IMR-90 (cell line): ENCODE measurements at regions not wholly inside any gene's neighbourhood (a gene's known extent, or its start where the extent isn't known, plus 50 kb on each side); places are given as distances from the start of the nearest gene placed in this dataset.

Experiments used
- ATAC-seq: fragments of 200-7000 bp; cut with Tn5 transposase; 2 replicates; pipeline ENCODE4 v1.9.1; 2020; ENCODE audit warnings: low read depth, mild to moderate bottlenecking, moderate library complexity
- BruUV-seq: library from RNA; stranded (reverse); fragments of 400-500 nt; replicated peaks from 2 replicates; lab custom pipeline; 2021; lab: Mats Ljungman, UMichigan
- CTCF ChIA-PET: fragments of 300-600 bp; formaldehyde crosslinking; extraction: SDS; loops from one replicate; lab custom pipeline; 2021; ENCODE audit warnings: antibody characterized with exemption; lab: Yijun Ruan, JAX
- POLR2A ChIA-PET: fragments of 300-600 bp; sonication (Branson Sonifier 250); formaldehyde crosslinking; loops from one replicate; lab custom pipeline; 2022; ENCODE audit warnings: antibody characterized with exemption; ENCODE audit not compliant: unreplicated experiment; lab: Charles Lee
- DNase-seq: peaks from one replicate; pipeline ENCODE4 v3.0.0; 2013
- H2AFZ ChIP-seq: replicated peaks from 2 replicates; pipeline ENCODE3; 2013; ENCODE audit warnings: low read length, mild to moderate bottlenecking; ENCODE audit not compliant: poor library complexity
- H2AK5ac ChIP-seq: 2 replicates; pipeline ENCODE4 v1.6.1; 2013; ENCODE audit warnings: low read depth, low read length, inconsistent platforms
- H2AK9ac ChIP-seq: replicated peaks from 2 replicates; pipeline ENCODE3; 2013; ENCODE audit warnings: mild to moderate bottlenecking, low read depth, low read length, moderate library complexity; ENCODE audit not compliant: poor library complexity
- H2BK120ac ChIP-seq: 2 replicates; pipeline ENCODE4 v1.6.1; 2013; ENCODE audit warnings: low read depth, low read length, inconsistent platforms
- H2BK15ac ChIP-seq: 3 replicates; pipeline ENCODE4 v1.6.1; 2013; ENCODE audit warnings: low read depth, low read length, inconsistent platforms
- H2BK20ac ChIP-seq: 2 replicates; pipeline ENCODE4 v1.6.1; 2013; ENCODE audit warnings: low read depth, mild to moderate bottlenecking, inconsistent platforms, low read length, moderate library complexity
- H2BK5ac ChIP-seq: 2 replicates; pipeline ENCODE4 v1.6.1; 2013; ENCODE audit warnings: mild to moderate bottlenecking, low read depth, low read length, inconsistent platforms; ENCODE audit not compliant: poor library complexity, severe bottlenecking
- H3K14ac ChIP-seq: replicated peaks from 2 replicates; pipeline ENCODE4 v1.6.1; 2013; ENCODE audit warnings: low read depth, low read length, inconsistent platforms
- H3K18ac ChIP-seq: 2 replicates; pipeline ENCODE4 v1.6.1; 2013; ENCODE audit warnings: low read depth, low read length, control low read depth
- H3K23ac ChIP-seq: 2 replicates; pipeline ENCODE4 v1.6.1; 2013; ENCODE audit warnings: low read depth, low read length, inconsistent platforms
- H3K27ac ChIP-seq: 2 replicates; pipeline ENCODE4 v1.5.1; 2013; ENCODE audit warnings: mild to moderate bottlenecking, control low read depth, low read length; ENCODE audit not compliant: insufficient read depth
- H3K27me3 ChIP-seq: 2 replicates; pipeline ENCODE4 v1.6.1; 2013; ENCODE audit warnings: low read length; ENCODE audit not compliant: control insufficient read depth, insufficient read depth
- H3K36me3 ChIP-seq: 2 replicates; pipeline ENCODE4 v1.6.1; 2013; ENCODE audit warnings: low read length, mixed read lengths; ENCODE audit not compliant: control insufficient read depth, insufficient read depth
- H3K4ac ChIP-seq: 2 replicates; pipeline ENCODE4 v1.6.1; 2013; ENCODE audit warnings: low read depth, low read length, inconsistent platforms
- H3K4me1 ChIP-seq: 2 replicates; pipeline ENCODE4 v1.6.1; 2013; ENCODE audit warnings: low read length, mixed read lengths; ENCODE audit not compliant: control insufficient read depth, insufficient read depth
- H3K4me2 ChIP-seq: 2 replicates; pipeline ENCODE4 v1.6.1; 2013; ENCODE audit warnings: low read depth, mild to moderate bottlenecking, control low read depth, low read length, moderate library complexity
- H3K4me3 ChIP-seq: 2 replicates; pipeline ENCODE4 v1.5.1; 2013; ENCODE audit warnings: low read depth, mild to moderate bottlenecking, control low read depth, low read length, moderate library complexity; ENCODE audit not compliant: insufficient read depth
- H3K56ac ChIP-seq: 2 replicates; pipeline ENCODE4 v1.6.1; 2013; ENCODE audit warnings: low read length, inconsistent platforms; ENCODE audit not compliant: insufficient read depth; ENCODE audit errors: extremely low read depth
- H3K79me1 ChIP-seq, 2 experiments: 2 replicates each; pipeline ENCODE4 v1.6.1; 2013; ENCODE audit warnings: low read length in 2 of 2, inconsistent platforms in 1 of 2, low read depth in 1 of 2
- H3K9ac ChIP-seq: 2 replicates; pipeline ENCODE4 v1.6.1; 2013; ENCODE audit warnings: low read depth, low read length, control low read depth
- H3K9me1 ChIP-seq: 2 replicates; pipeline ENCODE4 v1.6.1; 2013; ENCODE audit warnings: low read length, inconsistent platforms; ENCODE audit not compliant: insufficient read depth
- H3K9me3 ChIP-seq: 2 replicates; pipeline ENCODE4 v1.6.1; 2013; ENCODE audit warnings: low read length; ENCODE audit not compliant: control insufficient read depth, insufficient read depth
- H4K20me1 ChIP-seq: 2 replicates; pipeline ENCODE4 v1.6.1; 2013; ENCODE audit warnings: low read length, inconsistent platforms; ENCODE audit not compliant: insufficient read depth
- H4K5ac ChIP-seq: 2 replicates; pipeline ENCODE4 v1.6.1; 2013; ENCODE audit warnings: mild to moderate bottlenecking, low read depth, low read length, control low read depth
- H4K8ac ChIP-seq, 2 experiments: 2 replicates each; pipeline ENCODE4 v1.6.1; 2013; ENCODE audit warnings: low read depth in 2 of 2, low read length in 2 of 2, control low read depth in 1 of 2, inconsistent platforms in 1 of 2
- H4K91ac ChIP-seq: 2 replicates; pipeline ENCODE4 v1.6.1; 2013; ENCODE audit warnings: low read depth, low read length, inconsistent platforms; ENCODE audit not compliant: insufficient read depth
- CEBPB ChIP-seq: IDR thresholded peaks from 2 replicates; pipeline ENCODE4 v1.6.1; 2012; ENCODE audit warnings: low read depth, low read length, improper control_type of control experiment
- FOS ChIP-seq: fragments of 150-350 bp; IDR thresholded peaks from 2 replicates; pipeline ENCODE4 v1.6.1; 2016; ENCODE audit warnings: low read depth, low read length
- MAZ ChIP-seq: IDR thresholded peaks from 2 replicates; pipeline ENCODE4 v1.6.1; 2012; ENCODE audit warnings: low read depth, mild to moderate bottlenecking, low read length, improper control_type of control experiment, moderate library complexity, borderline replicate concordance
- NFE2L2 ChIP-seq: fragments of 150-350 bp; IDR thresholded peaks from 2 replicates; pipeline ENCODE4 v1.6.1; 2016; ENCODE audit warnings: low read depth, mild to moderate bottlenecking, low read length
- WGBS, 2 experiments: methylation state at CpG; one replicate each; pipeline versions ENCODE4 v1.1.5 to v1.1.7; 2013; ENCODE audit warnings: missing lambda C conversion rate in 2 of 2; ENCODE audit not compliant: insufficient read length in 1 of 2; ENCODE audit errors: extremely low coverage in 2 of 2; 5-methylcytosine and 5-hydroxymethylcytosine counted together
- dilution Hi-C: fragments of 300-500 bp; cut with HindIII; formaldehyde crosslinking; loops from one replicate; pipeline ENCODE4 v1.14.3; 2018; ENCODE audit warnings: low sequenced_read_pairs; ENCODE audit not compliant: unreplicated experiment
- in situ Hi-C: fragments of 300-500 bp; cut with MboI; formaldehyde crosslinking; loops from 3 replicates; pipeline ENCODE4 v1.14.3; 2019; ENCODE audit warnings: low sequenced_read_pairs, inconsistent platforms, mixed read lengths
- intact Hi-C: fragments of 100-400 bp; cut with micrococcal nuclease; formaldehyde crosslinking; loops from 2 replicates; pipeline ENCODE4 v1.10.0; 2022
- TF ChIP-seq, protein P1 (sequence below): fragments of 150-350 bp; IDR thresholded peaks from 2 replicates; pipeline ENCODE4 v1.6.1; 2017; ENCODE audit warnings: mild to moderate bottlenecking, antibody characterized with exemption, low read length, low read depth

DNA sequence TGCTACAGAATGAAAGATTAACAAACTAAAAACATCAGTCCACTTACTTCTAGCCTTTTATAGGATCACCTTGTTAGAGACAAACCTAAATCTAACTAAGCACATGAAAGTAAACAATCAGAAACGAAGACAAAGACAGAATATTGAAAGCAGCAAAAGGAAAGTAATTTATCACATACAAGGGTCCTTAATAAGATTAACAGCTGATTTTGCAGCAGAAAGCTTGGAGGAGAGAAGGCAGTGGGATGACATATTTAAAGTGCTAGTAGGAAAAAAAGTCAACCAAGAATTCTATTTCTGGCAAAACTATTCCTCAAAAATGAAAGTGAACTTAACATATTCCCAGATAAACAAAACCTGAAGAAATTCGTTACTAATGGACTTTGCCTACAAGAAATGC is 286.4 kb downstream of the RWDD3 start:
- Histone ChIP-seq H2BK20ac (no peak overlapping the region), H4K5ac (no peak overlapping the region), H2BK5ac (no peak overlapping the region), H3K4me1 (no peaks in the 10 kb centered on the region), H3K4me3 (no peak overlapping the region), H3K23ac (no peak overlapping the region), H3K9me3 (no peaks in the 10 kb centered on the region), H3K27me3 (no peaks in the 10 kb centered on the region), H3K9ac (no peak overlapping the region), H3K14ac (no peak overlapping the region), H3K36me3 (no peaks in the 10 kb centered on the region), H2BK15ac (no peak overlapping the region), H4K20me1 (no peaks in the 10 kb centered on the region), H2AK5ac (no peak overlapping the region), H3K9me1 (no peaks in the 10 kb centered on the region), H3K79me1 (no peaks in the 10 kb centered on the region), H3K18ac (no peak overlapping the region), H4K91ac (no peak overlapping the region), H3K56ac (no peak overlapping the region), H4K8ac (no peak overlapping the region), H2AK9ac (no peak overlapping the region), H3K4ac (no peak overlapping the region), H2AFZ (no peak overlapping the region), H3K27ac (no peak overlapping the region), H2BK120ac (no peak overlapping the region), H3K4me2 (no peak overlapping the region)
- WGBS, 2 experiments: no CpG with 5 or more reads among the region's 2 CpGs
- intact Hi-C loops: no loop called here
- POLR2A ChIA-PET: no interaction called here
- CTCF ChIA-PET: no interaction called here
- DNase-seq: no peak
- no TSS peak for BruUV-seq
- TF ChIP-seq FOS: no peak
- no peak for TF ChIP-seq CEBPB
- no peak for TF ChIP-seq NFE2L2
- TF ChIP-seq, protein P1, sequence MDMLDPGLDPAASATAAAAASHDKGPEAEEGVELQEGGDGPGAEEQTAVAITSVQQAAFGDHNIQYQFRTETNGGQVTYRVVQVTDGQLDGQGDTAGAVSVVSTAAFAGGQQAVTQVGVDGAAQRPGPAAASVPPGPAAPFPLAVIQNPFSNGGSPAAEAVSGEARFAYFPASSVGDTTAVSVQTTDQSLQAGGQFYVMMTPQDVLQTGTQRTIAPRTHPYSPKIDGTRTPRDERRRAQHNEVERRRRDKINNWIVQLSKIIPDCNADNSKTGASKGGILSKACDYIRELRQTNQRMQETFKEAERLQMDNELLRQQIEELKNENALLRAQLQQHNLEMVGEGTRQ: no peak
- no peak for TF ChIP-seq MAZ
- in situ Hi-C loops: no loop called here
- ATAC-seq: no peak
- dilution Hi-C loops: no loop called here
